NCI-H748 (cell line): ENCODE measurements at regions not wholly inside any gene's neighbourhood (a gene's known extent, or its start where the extent isn't known, plus 50 kb on each side); places are given as distances from the start of the nearest gene placed in this dataset.

Source experiments
- DNase-seq: peaks from one replicate; lab custom pipeline; 2025; ENCODE audit not compliant: unreplicated experiment; lab: John Stamatoyannopoulos, UW

DNA sequence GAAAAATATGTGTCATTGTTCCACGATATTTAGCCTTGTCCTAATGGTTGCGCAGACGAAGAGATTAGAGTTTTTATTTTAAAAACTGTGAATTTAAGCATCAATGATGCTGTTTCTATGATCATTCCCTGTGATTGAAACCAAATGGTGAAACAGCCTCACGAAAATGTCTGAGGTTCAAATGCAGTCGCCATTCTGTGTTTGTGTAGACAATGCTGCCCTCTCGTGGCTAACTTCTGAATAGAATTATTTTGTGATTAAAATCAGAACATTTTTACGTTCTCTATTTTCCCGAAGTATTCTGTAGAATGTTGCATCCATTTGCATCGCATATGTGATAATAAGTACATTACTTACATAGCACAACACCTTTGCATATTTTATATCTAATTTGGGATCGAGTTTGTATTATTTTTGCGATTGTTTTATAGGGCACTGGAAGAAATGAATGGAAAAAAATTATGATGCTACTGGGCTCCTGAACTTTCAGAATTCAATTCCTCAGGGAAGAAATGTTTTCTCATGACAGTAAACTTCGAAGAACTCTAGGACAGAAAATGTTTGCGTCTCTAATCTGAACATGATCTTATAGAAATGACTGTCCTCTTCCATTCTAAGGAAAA is 54.8 kb upstream of the CREB1 start:
- DNase-seq, result peak; percentile 65

- peak; percentile 26 for DNase-seq
Measured at GRCh38 chr2:207475546-207475945, 54.2 kb upstream of the CREB1 start.

DNA sequence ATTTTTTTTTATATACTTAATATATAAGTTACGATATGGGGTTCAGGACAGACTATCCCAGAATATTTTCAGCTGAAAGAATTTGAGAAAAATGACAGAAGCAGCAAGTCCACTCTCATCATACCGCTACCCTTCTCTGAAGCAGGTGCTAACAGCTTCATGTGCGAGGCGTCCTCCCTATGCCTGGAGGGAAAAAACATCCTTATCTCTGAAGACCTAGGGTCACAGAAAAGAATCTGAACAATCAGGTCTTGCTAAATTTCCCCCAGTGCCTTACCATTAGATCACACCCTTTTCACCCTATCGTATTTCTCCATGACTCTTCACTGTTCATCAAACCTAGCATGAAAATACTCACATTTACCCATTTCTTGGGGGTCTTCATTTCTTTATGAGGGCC is 51.9 kb upstream of the CREB1 start:
- no peak for DNase-seq

- no peak for DNase-seq
Measured at GRCh38 chr2:207478572-207478971, 51.2 kb upstream of the CREB1 start.

GRCh38 chr2:207479198-207479785 is 50.5 kb upstream of the CREB1 start:
- DNase-seq, result no peak
